Activated CD8-positive, alpha-beta T cell treated with anti-CD3 and anti-CD28 coated beads, Interleukin-2, amount 10 ng/mL, durations not matched to agents 7 days and 5 days (primary cell): ENCODE measurements at regions not wholly inside any gene's neighbourhood (a gene's known extent, or its start where the extent isn't known, plus 50 kb on each side); places are given as distances from the start of the nearest gene placed in this dataset.

Experiments
- ATAC-seq: fragments of 150-1000 bp; cut with Tn5 transposase; one replicate; pipeline ENCODE4 v1.10.0; 2021; ENCODE audit warnings: moderate library complexity
- CTCF ChIA-PET: fragments of 350-600 bp; sonication (Branson Sonifier 250); formaldehyde crosslinking; loops from one replicate; lab custom pipeline; 2021; ENCODE audit warnings: antibody characterized with exemption; lab: Charles Lee
- POLR2A ChIA-PET: fragments of 350-600 bp; sonication (Branson Sonifier 250); formaldehyde crosslinking; loops from one replicate; lab custom pipeline; 2021; ENCODE audit warnings: antibody characterized with exemption; lab: Charles Lee
- DNase-seq: peaks from one replicate; pipeline ENCODE4 v3.0.0-alpha.2; 2020
- H3K27ac Mint-ChIP-seq: one replicate; pipeline ENCODE4 v1.8.0; 2021; ENCODE audit warnings: mild to moderate bottlenecking, mixed read lengths
- H3K27me3 Mint-ChIP-seq: one replicate; pipeline ENCODE4 v1.8.0; 2021; ENCODE audit warnings: low read depth, mixed read lengths
- H3K36me3 Mint-ChIP-seq: one replicate; pipeline ENCODE4 v1.8.0; 2021; ENCODE audit warnings: low read depth, mixed read lengths
- H3K4me1 Mint-ChIP-seq: one replicate; pipeline ENCODE4 v1.8.0; 2021; ENCODE audit warnings: low read depth, mixed read lengths
- H3K4me3 Mint-ChIP-seq: one replicate; pipeline ENCODE4 v1.8.0; 2021; ENCODE audit warnings: mild to moderate bottlenecking, mixed read lengths
- H3K9me3 Mint-ChIP-seq: one replicate; pipeline ENCODE4 v1.8.0; 2022; ENCODE audit warnings: mixed read lengths; ENCODE audit not compliant: insufficient read depth

DNA sequence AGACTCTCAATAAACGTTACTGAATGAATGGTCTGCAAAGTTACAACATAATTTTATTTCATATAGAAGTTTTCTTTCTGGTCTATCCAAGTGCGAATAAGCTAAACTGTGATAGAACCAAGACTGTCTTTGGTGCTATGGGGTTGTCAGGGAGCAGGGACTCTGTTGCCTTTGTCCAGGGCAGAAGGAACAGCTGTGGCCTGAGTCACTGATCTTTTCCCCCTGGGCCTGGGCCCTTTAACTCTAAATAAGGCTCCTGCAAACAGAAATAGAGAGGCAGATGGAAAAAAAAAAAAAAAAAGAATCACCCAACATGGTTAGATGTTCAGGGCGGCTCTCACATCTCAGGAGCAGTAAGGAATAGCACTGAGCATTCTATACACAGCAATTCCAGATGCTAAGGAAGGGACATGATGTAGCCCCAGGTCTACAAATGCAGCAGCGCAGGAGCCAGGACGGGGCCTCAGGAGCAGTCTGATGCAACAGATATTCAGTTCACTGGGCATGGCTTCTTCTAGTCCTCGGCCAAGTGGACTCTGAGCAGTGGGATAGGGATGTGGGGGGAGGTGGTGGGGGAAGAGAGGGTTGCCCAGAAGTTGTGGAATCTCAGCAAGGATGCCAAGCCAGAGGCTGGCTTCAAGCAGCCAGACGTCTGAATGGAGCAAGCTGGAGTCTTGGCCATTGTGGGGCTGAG lies 247.1 kb upstream of the SIX2 start:
- H3K36me3 Mint-ChIP-seq, result no peaks in the 10 kb centered on the region
- no peak overlapping the region for H3K4me3 Mint-ChIP-seq
- DNase-seq (no peak), ATAC-seq (no peak)
- CTCF ChIA-PET, result no interaction called here
- POLR2A ChIA-PET, result no interaction called here
- no peaks in the 10 kb centered on the region for H3K9me3 Mint-ChIP-seq
- no peaks in the 10 kb centered on the region for H3K4me1 Mint-ChIP-seq
- H3K27me3 Mint-ChIP-seq, result peaks cover 6% of the 10 kb centered on the region
- H3K27ac Mint-ChIP-seq, result no peak overlapping the region

DNA sequence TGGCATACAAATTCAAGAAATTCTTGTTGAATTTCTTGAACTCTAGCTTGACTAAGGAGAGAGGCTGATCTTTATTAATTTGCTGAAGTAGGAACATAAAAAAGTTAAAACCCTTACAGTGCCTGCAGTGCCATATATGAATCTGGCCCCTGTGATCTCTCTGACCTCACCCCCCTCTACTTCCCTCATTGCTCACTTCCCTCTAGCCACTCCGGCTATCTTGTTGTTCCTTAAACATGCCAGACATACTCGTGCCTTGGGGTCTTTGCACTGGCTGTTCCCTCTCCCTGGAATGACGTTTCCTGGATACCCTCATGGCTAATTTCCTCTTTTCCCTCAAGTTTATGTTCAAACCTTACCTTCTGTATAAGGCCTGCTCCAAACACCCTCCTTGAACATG lies 246.3 kb upstream of the SIX2 start:
- peaks cover 12% of the 10 kb centered on the region for H3K27me3 Mint-ChIP-seq
- no peaks in the 10 kb centered on the region for H3K36me3 Mint-ChIP-seq
- no peaks in the 10 kb centered on the region for H3K4me1 Mint-ChIP-seq
- no peak for DNase-seq
- ChIA-PET POLR2A (no interaction called here), CTCF (no interaction called here)
- no peak for ATAC-seq
- H3K9me3 Mint-ChIP-seq, result no peaks in the 10 kb centered on the region
- H3K4me3 Mint-ChIP-seq, result no peak overlapping the region
- no peak overlapping the region for H3K27ac Mint-ChIP-seq

DNA sequence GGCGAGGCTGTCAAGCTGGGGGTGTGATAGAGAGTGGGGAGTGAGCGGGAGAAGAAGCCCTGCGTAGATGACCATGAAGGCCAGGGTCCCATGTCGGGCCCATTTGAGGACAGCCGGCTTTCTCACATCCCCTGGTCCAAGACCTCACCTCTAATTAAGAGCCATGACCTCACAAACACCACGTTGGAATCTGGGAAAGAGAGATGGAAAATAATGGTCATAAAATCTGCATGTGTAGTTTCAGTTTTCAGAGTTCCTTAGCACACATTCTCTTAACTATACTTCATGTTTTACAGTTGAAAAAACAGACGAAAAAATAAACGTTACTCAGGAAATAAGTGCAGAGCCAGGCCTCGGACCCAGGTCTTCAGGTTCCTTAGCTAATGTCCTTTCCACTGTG lies 244.8 kb upstream of the SIX2 start:
- DNase-seq (no peak), ATAC-seq (no peak)
- H3K27me3 Mint-ChIP-seq, result peaks cover 16% of the 10 kb centered on the region
- ChIA-PET POLR2A (no interaction called here), CTCF (no interaction called here)
- H3K4me1 Mint-ChIP-seq, result no peaks in the 10 kb centered on the region
- H3K4me3 Mint-ChIP-seq, result no peak overlapping the region
- no peaks in the 10 kb centered on the region for H3K9me3 Mint-ChIP-seq
- H3K27ac Mint-ChIP-seq, result no peak overlapping the region
- H3K36me3 Mint-ChIP-seq, result no peaks in the 10 kb centered on the region

DNA sequence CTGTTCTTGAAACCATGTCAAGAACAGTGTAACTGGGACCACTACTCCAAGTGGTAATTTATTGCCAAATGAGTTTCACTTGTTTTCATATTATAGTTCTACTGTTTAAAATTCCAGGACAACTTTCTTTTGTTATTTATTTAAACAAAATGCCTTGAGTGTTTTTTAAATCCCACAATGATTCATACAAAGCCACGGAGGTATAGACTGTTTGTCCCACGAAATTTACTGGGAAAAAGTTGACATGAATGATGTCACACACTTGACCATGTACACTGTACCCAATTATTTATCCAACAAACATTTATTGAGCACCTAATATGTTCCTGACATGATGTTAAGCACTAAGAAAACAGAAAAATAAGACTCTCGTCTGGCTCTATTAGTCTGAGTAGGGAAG lies 243.9 kb upstream of the SIX2 start:
- peaks cover 16% of the 10 kb centered on the region for H3K27me3 Mint-ChIP-seq
- no peak overlapping the region for H3K27ac Mint-ChIP-seq
- DNase-seq (no peak), ATAC-seq (no peak)
- no peaks in the 10 kb centered on the region for H3K9me3 Mint-ChIP-seq
- ChIA-PET CTCF (no interaction called here), POLR2A (no interaction called here)
- no peaks in the 10 kb centered on the region for H3K4me1 Mint-ChIP-seq
- no peaks in the 10 kb centered on the region for H3K36me3 Mint-ChIP-seq
- no peak overlapping the region for H3K4me3 Mint-ChIP-seq

DNA sequence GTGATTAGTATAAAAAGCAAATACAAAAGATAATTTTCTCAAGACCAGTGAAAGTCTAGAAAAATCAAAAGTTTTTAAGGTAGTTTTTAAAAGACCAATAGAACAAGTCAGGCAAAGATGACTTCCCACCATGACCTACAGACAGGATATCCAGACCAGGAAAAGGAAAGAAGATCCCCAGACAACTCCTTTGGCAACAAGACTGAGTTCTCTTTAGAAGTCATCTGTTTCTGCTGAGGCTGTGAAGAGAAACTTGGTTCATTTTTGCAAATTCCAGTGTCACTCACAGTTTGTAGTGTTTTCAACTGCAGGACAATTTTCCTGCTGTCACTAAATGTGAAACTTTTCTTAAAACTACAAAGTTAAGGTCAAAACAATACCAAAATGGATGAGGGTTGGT lies 240.9 kb upstream of the SIX2 start:
- DNase-seq, result no peak
- POLR2A ChIA-PET, result no interaction called here
- CTCF ChIA-PET, result no interaction called here
- peaks cover 21% of the 10 kb centered on the region for H3K27me3 Mint-ChIP-seq
- H3K4me1 Mint-ChIP-seq, result no peaks in the 10 kb centered on the region
- H3K27ac Mint-ChIP-seq, result no peak overlapping the region
- no peak for ATAC-seq
- H3K36me3 Mint-ChIP-seq, result no peaks in the 10 kb centered on the region
- no peak overlapping the region for H3K4me3 Mint-ChIP-seq
- no peaks in the 10 kb centered on the region for H3K9me3 Mint-ChIP-seq

DNA sequence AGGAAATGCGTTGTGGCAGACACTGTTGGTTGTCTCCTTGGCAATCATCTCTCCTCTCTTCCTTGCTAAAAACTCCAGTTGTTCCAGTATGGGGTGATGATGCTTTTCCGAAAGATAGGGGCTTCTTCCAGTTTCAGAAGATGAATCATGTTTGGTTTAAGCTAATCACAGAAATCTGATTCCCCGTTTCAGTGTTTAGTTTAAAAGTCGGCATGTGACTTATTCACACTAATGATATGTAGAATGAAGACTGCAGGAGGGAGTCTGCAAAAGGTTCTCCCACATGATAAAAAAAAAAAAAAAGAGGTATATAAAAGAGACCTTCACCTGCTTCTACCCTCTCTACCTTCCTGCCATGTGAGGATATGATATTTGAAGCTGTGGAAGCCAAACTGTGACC lies 239.0 kb upstream of the SIX2 start:
- CTCF ChIA-PET, result no interaction called here
- Mint-ChIP-seq H3K27ac (no peak overlapping the region), H3K4me3 (no peak overlapping the region), H3K9me3 (no peaks in the 10 kb centered on the region), H3K27me3 (peaks cover 24% of the 10 kb centered on the region), H3K36me3 (no peaks in the 10 kb centered on the region), H3K4me1 (no peaks in the 10 kb centered on the region)
- POLR2A ChIA-PET, result no interaction called here
- ATAC-seq, result no peak
- no peak for DNase-seq

DNA sequence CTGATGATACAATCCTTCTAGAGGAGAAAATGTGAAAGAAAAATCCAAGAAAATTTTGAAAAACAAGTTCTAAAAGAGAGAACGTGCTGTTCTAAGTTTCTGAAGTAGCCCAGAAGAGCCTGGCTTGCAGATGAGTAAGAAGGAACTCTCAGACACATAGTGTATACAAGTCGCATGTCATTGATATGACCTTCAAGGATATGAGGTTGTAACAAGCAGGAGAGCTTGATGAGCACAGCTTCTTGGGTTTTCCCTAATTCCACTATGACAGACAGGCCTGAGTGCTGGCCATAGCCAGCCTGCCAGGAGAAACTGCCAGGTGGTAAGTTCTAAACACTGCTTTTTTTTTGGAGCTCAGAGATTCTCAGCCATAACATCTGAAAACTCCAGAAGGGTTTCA lies 235.7 kb upstream of the SIX2 start:
- Mint-ChIP-seq H3K4me3 (no peak overlapping the region), H3K27me3 (peaks cover 21% of the 10 kb centered on the region), H3K27ac (no peak overlapping the region), H3K36me3 (no peaks in the 10 kb centered on the region), H3K9me3 (no peaks in the 10 kb centered on the region), H3K4me1 (no peaks in the 10 kb centered on the region)
- CTCF ChIA-PET, result no interaction called here
- POLR2A ChIA-PET, result no interaction called here
- ATAC-seq, result no peak
- DNase-seq, result no peak

DNA sequence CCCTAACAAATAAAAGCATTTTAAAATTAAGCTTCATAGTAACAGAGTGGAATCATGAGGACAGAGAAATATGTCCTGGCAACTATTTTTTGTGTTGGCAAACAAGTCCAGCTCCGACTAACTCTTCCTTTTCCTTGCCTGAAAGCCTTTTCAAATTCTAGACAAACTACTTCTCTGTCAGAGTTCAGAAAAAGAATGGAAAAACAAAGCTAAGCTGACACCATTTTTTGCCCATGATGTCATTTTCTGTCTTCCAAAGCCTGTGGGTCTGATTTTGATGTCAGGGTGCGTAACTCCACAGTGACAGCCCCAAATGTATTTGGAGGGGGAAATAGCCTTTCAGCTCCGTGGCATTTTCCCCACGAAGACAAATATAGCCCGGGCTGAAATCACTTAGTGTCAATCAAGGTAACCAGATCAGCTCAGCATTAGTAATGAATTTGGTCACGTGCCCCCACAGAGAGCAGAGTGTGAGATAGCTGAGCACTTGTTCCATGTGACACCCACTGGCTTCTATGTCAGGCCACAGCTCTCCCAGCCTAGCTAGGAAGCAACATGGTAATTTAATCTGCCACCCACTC lies 233.0 kb upstream of the SIX2 start:
- DNase-seq, result no peak
- peaks cover 15% of the 10 kb centered on the region for H3K27me3 Mint-ChIP-seq
- H3K9me3 Mint-ChIP-seq, result no peaks in the 10 kb centered on the region
- POLR2A ChIA-PET, result no interaction called here
- no peaks in the 10 kb centered on the region for H3K36me3 Mint-ChIP-seq
- H3K4me1 Mint-ChIP-seq, result no peaks in the 10 kb centered on the region
- no peak overlapping the region for H3K4me3 Mint-ChIP-seq
- no peak overlapping the region for H3K27ac Mint-ChIP-seq
- CTCF ChIA-PET, result no interaction called here
- ATAC-seq, result no peak

DNA sequence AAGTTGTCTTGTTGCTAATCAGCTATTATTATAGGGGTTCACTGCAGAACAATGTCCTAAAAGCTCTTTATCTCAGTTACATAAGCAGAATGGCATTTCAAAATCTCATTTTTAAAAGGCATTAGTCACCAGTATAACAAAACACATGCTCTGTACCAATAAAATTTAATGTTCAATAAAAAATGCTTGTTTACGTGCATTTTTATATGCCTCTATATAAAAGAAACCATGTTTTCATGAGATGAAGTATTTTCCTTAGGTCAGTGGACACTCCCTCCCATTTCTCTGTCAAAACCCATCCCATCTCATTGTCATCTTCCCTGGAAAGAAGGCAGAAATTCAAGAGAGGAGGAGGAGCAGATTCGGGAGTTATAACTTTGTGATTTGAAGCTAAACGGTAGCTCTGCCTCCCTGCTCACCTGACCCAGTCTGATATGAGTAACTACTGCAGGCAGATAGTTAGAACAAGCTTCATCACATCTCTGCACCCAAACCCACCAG lies 231.9 kb upstream of the SIX2 start:
- ChIA-PET CTCF (no interaction called here), POLR2A (no interaction called here)
- no peaks in the 10 kb centered on the region for H3K4me1 Mint-ChIP-seq
- no peak overlapping the region for H3K4me3 Mint-ChIP-seq
- peaks cover 17% of the 10 kb centered on the region for H3K27me3 Mint-ChIP-seq
- ATAC-seq (no peak), DNase-seq (no peak)
- H3K9me3 Mint-ChIP-seq, result no peaks in the 10 kb centered on the region
- H3K27ac Mint-ChIP-seq, result no peak overlapping the region
- no peaks in the 10 kb centered on the region for H3K36me3 Mint-ChIP-seq

DNA sequence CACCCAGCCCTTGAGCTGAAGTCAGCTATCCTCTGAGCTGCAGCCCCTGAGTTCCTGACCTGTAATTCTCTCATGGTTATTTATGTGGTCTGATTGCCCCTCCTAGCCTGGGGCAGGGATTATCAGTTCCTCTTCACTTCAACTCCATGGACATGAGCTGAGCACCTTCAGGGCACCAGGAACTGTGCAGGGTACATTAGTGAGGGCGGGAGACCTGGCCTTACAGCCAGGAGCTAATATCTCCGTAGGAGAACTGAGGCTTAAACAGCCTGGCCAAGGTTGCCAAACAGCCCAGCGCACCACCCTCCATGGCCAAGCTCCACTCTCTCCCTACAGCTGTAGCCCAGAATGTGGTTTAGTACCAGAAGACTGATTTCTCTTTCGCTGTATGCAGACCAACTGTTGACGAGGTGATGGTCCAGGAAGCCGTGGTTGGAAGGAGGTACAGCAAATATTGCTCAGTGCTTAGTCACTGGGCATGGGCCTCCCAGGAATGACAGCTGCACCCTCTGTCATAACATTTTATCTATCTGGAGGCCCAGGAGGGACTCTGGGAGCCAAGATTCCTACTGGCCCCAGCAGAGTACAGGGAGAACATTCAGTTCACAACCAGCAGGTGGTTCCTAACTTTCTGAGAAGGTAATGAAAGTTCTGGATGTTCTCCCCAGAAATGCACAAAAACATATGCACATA lies 228.7 kb upstream of the SIX2 start:
- CTCF ChIA-PET, result no interaction called here
- H3K4me1 Mint-ChIP-seq, result no peaks in the 10 kb centered on the region
- H3K4me3 Mint-ChIP-seq, result no peak overlapping the region

DNA sequence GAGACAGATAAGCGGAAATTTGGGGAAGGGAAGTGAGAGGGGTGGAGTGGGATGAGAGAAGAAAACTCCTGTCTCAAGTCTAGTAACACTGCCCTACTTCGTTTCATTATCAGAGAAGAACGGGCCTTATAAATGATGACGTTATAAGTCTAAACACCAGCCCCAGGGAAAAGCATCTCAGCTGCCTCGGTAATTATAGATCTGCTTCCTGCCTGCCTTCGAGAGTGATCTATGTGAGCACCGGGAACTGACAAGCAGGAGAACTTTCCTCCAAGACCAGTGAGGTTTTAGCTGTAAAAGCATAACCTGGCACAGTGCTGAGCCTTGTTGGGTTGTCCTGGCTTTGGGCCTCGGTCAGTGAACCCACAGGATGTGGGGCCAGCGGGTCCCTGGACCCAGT lies 227.9 kb upstream of the SIX2 start:
- POLR2A ChIA-PET, result no interaction called here
- H3K27me3 Mint-ChIP-seq, result peaks cover 6% of the 10 kb centered on the region
- H3K4me1 Mint-ChIP-seq, result no peaks in the 10 kb centered on the region
- H3K36me3 Mint-ChIP-seq, result no peaks in the 10 kb centered on the region
- CTCF ChIA-PET, result no interaction called here
- H3K9me3 Mint-ChIP-seq, result no peaks in the 10 kb centered on the region
- ATAC-seq (no peak), DNase-seq (no peak)
- no peak overlapping the region for H3K4me3 Mint-ChIP-seq
- no peak overlapping the region for H3K27ac Mint-ChIP-seq

More for the DNA sequence above, 228.7 kb upstream of the SIX2 start:
- Mint-ChIP-seq H3K27me3 (peaks cover 14% of the 10 kb centered on the region), H3K27ac (no peak overlapping the region), H3K36me3 (no peaks in the 10 kb centered on the region), H3K9me3 (no peaks in the 10 kb centered on the region)
- DNase-seq (no peak), ATAC-seq (no peak)
- POLR2A ChIA-PET, result no interaction called here

DNA sequence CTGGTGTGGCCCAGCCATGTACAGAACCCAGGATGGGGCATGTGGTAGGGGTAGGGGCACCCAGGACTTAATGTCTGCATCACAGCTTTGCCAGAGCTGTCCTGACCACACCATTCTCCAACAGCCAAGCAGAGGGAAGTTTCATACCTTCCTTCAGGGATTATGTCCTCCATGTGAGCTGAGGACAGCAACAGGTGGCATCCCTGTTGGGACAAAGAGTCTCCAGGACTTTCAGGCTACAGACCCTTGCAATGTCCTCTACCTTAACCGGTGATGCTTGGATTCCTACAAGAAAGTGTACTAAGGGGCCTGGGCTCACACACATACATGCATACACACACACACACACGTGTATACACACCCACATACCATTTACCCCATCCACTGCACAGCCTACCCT lies 227.0 kb upstream of the SIX2 start:
- CTCF ChIA-PET, result no interaction called here
- Mint-ChIP-seq H3K4me1 (no peaks in the 10 kb centered on the region), H3K27ac (no peak overlapping the region), H3K27me3 (peaks cover 4% of the 10 kb centered on the region), H3K9me3 (no peaks in the 10 kb centered on the region), H3K36me3 (no peaks in the 10 kb centered on the region), H3K4me3 (no peak overlapping the region)
- no peak for DNase-seq
- POLR2A ChIA-PET, result no interaction called here
- no peak for ATAC-seq
